ENCODE measurements at regions not wholly inside any gene's neighbourhood (a gene's known extent, or its start where the extent isn't known, plus 50 kb on each side); places are given as distances from the start of the nearest gene placed in this dataset.

GRCh38 chr9:104980039-104980654 lies 52.2 kb upstream of the ABCA1 start:
- ChIA-PET CTCF (ENCODE audit: unreplicated experiment) (interaction anchor here (1.2 kb wide), 1 partner anchor 117 kb away, joined by 3 read pairs; no protein-coding TSS in a partner anchor), POLR2A (interaction anchor here (1.3 to 1.5 kb wide), 2 partner anchors 19 to 25 kb away, joined by 3 to 5 read pairs; no protein-coding TSS in a partner anchor)
- H3K9me3 ChIP-seq (ENCODE audit: low read length) = no peaks in the 10 kb centered on the region
- no peak overlapping the region for H2AFZ ChIP-seq (ENCODE audit: low read length)
- no peak for DNase-seq (ENCODE audit: low spot score)
- H3K9me2 ChIP-seq (ENCODE audit: insufficient read depth, low read length) = no peaks in the 10 kb centered on the region
- no peak overlapping the region for H3K4me3 ChIP-seq (ENCODE audit: low read depth, low read length, poor library complexity, severe bottlenecking)
- no peak for TF ChIP-seq CTCF (conservative IDR thresholded peaks at IDR 0.05; ENCODE audit: low read length)
- TF ChIP-seq EZH2phosphoT487 (IDR thresholded peaks at IDR 0.05; ENCODE audit: borderline replicate concordance, low read depth, low read length) = no peak
- H4K20me1 ChIP-seq (ENCODE audit: insufficient read depth, low read length) = no peaks in the 10 kb centered on the region
- BruUV-seq (replicated peaks) = no TSS peak
- H3K4me2 ChIP-seq (ENCODE audit: low read length) = no peak overlapping the region
- intact Hi-C loops (cut with micrococcal nuclease; ENCODE audit: unreplicated experiment) = no loop called here
- H3K27ac ChIP-seq (ENCODE audit: low read depth, low read length, poor library complexity, severe bottlenecking) = no peak overlapping the region
- no peaks in the 10 kb centered on the region for H3K79me2 ChIP-seq (ENCODE audit: insufficient read depth, low read depth, low read length)
- H3K36me3 ChIP-seq (ENCODE audit: insufficient read depth, low read length) = no peaks in the 10 kb centered on the region
- H3K4me1 ChIP-seq (ENCODE audit: insufficient read depth, low read length, poor library complexity, severe bottlenecking) = peaks cover 8% of the 10 kb centered on the region

- intact Hi-C loops (cut with micrococcal nuclease; ENCODE audit: unreplicated experiment) = no loop called here
- Histone ChIP-seq H3K36me3 (ENCODE audit: insufficient read depth, low read length) (no peaks in the 10 kb centered on the region), H3K4me3 (ENCODE audit: low read depth, low read length, poor library complexity, severe bottlenecking) (no peak overlapping the region), H2AFZ (ENCODE audit: low read length) (no peak overlapping the region), H3K4me2 (ENCODE audit: low read length) (no peak overlapping the region), H4K20me1 (ENCODE audit: insufficient read depth, low read length) (no peaks in the 10 kb centered on the region), H3K9me3 (ENCODE audit: low read length) (no peaks in the 10 kb centered on the region), H3K79me2 (ENCODE audit: insufficient read depth, low read depth, low read length) (no peaks in the 10 kb centered on the region), H3K27ac (ENCODE audit: low read depth, low read length, poor library complexity, severe bottlenecking) (no peak overlapping the region), H3K4me1 (ENCODE audit: insufficient read depth, low read length, poor library complexity, severe bottlenecking) (peaks cover 19% of the 10 kb centered on the region), H3K9me2 (ENCODE audit: insufficient read depth, low read length) (no peaks in the 10 kb centered on the region)
- CTCF ChIA-PET (ENCODE audit: unreplicated experiment) = no interaction called here
- DNase-seq (ENCODE audit: low spot score) = no peak
- POLR2A ChIA-PET = interaction anchor here (0.6 to 0.9 kb wide), 4 partner anchors 88 to 328 kb away, joined by 3 to 4 read pairs (median 4); no protein-coding TSS in a partner anchor
- no TSS peak for BruUV-seq (replicated peaks)
- TF ChIP-seq CTCF (conservative IDR thresholded peaks at IDR 0.05; ENCODE audit: low read length) (no peak), EZH2phosphoT487 (IDR thresholded peaks at IDR 0.05; ENCODE audit: borderline replicate concordance, low read depth, low read length) (no peak)
Observed at GRCh38 chr9:104981543-104982129, 53.7 kb upstream of the ABCA1 start.

GRCh38 chr9:104982543-104982942 lies 54.6 kb upstream of the ABCA1 start:
- POLR2A ChIA-PET = interaction anchor here (0.8 kb wide), 1 partner anchor 122 kb away, joined by 4 read pairs; no protein-coding TSS in a partner anchor
- TF ChIP-seq CTCF (conservative IDR thresholded peaks at IDR 0.05; ENCODE audit: low read length) = no peak
- no peak for TF ChIP-seq EZH2phosphoT487 (IDR thresholded peaks at IDR 0.05; ENCODE audit: borderline replicate concordance, low read depth, low read length)
- Histone ChIP-seq H3K36me3 (ENCODE audit: insufficient read depth, low read length) (no peaks in the 10 kb centered on the region), H3K27ac (ENCODE audit: low read depth, low read length, poor library complexity, severe bottlenecking) (no peak overlapping the region), H4K20me1 (ENCODE audit: insufficient read depth, low read length) (no peaks in the 10 kb centered on the region), H3K4me2 (ENCODE audit: low read length) (no peak overlapping the region), H3K9me2 (ENCODE audit: insufficient read depth, low read length) (no peaks in the 10 kb centered on the region), H3K79me2 (ENCODE audit: insufficient read depth, low read depth, low read length) (no peaks in the 10 kb centered on the region), H3K4me3 (ENCODE audit: low read depth, low read length, poor library complexity, severe bottlenecking) (no peak overlapping the region), H2AFZ (ENCODE audit: low read length) (no peak overlapping the region), H3K9me3 (ENCODE audit: low read length) (no peaks in the 10 kb centered on the region), H3K4me1 (ENCODE audit: insufficient read depth, low read length, poor library complexity, severe bottlenecking) (peaks cover 21% of the 10 kb centered on the region)
- no TSS peak for BruUV-seq (replicated peaks)
- CTCF ChIA-PET (ENCODE audit: unreplicated experiment) = no interaction called here
- intact Hi-C loops (cut with micrococcal nuclease; ENCODE audit: unreplicated experiment) = no loop called here
- DNase-seq (ENCODE audit: low spot score) = no peak

Data from OCI-LY7 (cell line).